Smooth muscle cell (in vitro differentiated cells): ENCODE measurements at regions not wholly inside any gene's neighbourhood (a gene's known extent, or its start where the extent isn't known, plus 50 kb on each side); places are given as distances from the start of the nearest gene placed in this dataset.
"Not testable (repeated sequence)": the region's sequence is repeated elsewhere in the genome, so short reads cannot be mapped to it uniquely, and the experiment has no call there.

Source experiments
- DNase-seq: peaks from one replicate; lab custom pipeline; 2025; ENCODE audit not compliant: unreplicated experiment; lab: John Stamatoyannopoulos, UW
- H2AFZ ChIP-seq: fragments of 200-600 bp; sonication (generic); 2 replicates; pipeline ENCODE4 v1.6.0; 2016; ENCODE audit warnings: antibody characterized with exemption, low read depth, mild to moderate bottlenecking
- H3F3A ChIP-seq: fragments of 200-600 bp; sonication (generic); 2 replicates; pipeline ENCODE4 v1.6.0; 2017; ENCODE audit warnings: antibody characterized with exemption, low read depth
- H3K27ac ChIP-seq: fragments of 200-600 bp; sonication (generic); 2 replicates; pipeline ENCODE4 v1.5.1; 2016; ENCODE audit warnings: low read depth, mild to moderate bottlenecking
- H3K27me3 ChIP-seq: fragments of 200-600 bp; sonication (generic); 2 replicates; pipeline ENCODE4 v1.6.1; 2016; ENCODE audit warnings: low read depth, mild to moderate bottlenecking
- H3K36me3 ChIP-seq: fragments of 200-600 bp; sonication (generic); 2 replicates; pipeline ENCODE4 v1.5.1; 2016; ENCODE audit warnings: low read depth
- H3K4me1 ChIP-seq: fragments of 200-600 bp; sonication (generic); 2 replicates; pipeline ENCODE4 v1.5.1; 2016; ENCODE audit warnings: low read depth
- H3K4me2 ChIP-seq: fragments of 200-600 bp; sonication (generic); 2 replicates; pipeline ENCODE4 v1.6.0; 2016; ENCODE audit warnings: mild to moderate bottlenecking
- H3K4me3 ChIP-seq: fragments of 200-600 bp; sonication (generic); 2 replicates; pipeline ENCODE4 v1.5.1; 2016; ENCODE audit warnings: mild to moderate bottlenecking
- H3K79me2 ChIP-seq: fragments of 200-600 bp; sonication (generic); 2 replicates; pipeline ENCODE4 v1.6.0; 2016; ENCODE audit warnings: low read depth, mild to moderate bottlenecking
- H3K9ac ChIP-seq: fragments of 200-600 bp; sonication (generic); 2 replicates; pipeline ENCODE4 v1.6.0; 2016; ENCODE audit warnings: low read depth
- H3K9me3 ChIP-seq: fragments of 200-600 bp; sonication (generic); replicated peaks from 2 replicates; pipeline ENCODE4 v1.5.1; 2016; ENCODE audit warnings: low read depth
- H4K20me1 ChIP-seq: fragments of 200-600 bp; sonication (generic); 2 replicates; pipeline ENCODE4 v1.6.0; 2016; ENCODE audit warnings: low read depth
- WGBS: methylation state at CpG from one replicate; pipeline ENCODE4 v1.1.7; 2016; ENCODE audit warnings: low lambda C conversion rate; 5-methylcytosine and 5-hydroxymethylcytosine counted together
- TF ChIP-seq, protein P1 (sequence below): fragments of 200-600 bp; sonication (generic); IDR thresholded peaks from 2 replicates; pipeline ENCODE4 v1.5.1; 2017; ENCODE audit warnings: borderline replicate concordance, mild to moderate bottlenecking, antibody characterized with exemption; ENCODE audit not compliant: insufficient read depth, poor library complexity, severe bottlenecking

- not testable (repeated sequence) for H3K4me2 ChIP-seq, H3K79me2 ChIP-seq, H3K27ac ChIP-seq, H3K27me3 ChIP-seq, H3F3A ChIP-seq, H3K4me3 ChIP-seq, H2AFZ ChIP-seq, DNase-seq, H3K4me1 ChIP-seq, H3K36me3 ChIP-seq, H4K20me1 ChIP-seq, H3K9ac ChIP-seq, H3K9me3 ChIP-seq
- WGBS: 100% methylated on average over 3 of the region's 3 CpGs
Measured at GRCh38 chr1:224019866-224020265, 94.0 kb upstream of the FBXO28 start.

GRCh38 chr1:224015782-224016181 is 98.1 kb upstream of the FBXO28 start:
- not testable (repeated sequence) for H3K27me3 ChIP-seq, H3K9me3 ChIP-seq, H4K20me1 ChIP-seq, DNase-seq, H3F3A ChIP-seq, H3K27ac ChIP-seq, H3K4me3 ChIP-seq, H3K9ac ChIP-seq, H3K36me3 ChIP-seq, H3K79me2 ChIP-seq, H3K4me1 ChIP-seq, H2AFZ ChIP-seq, H3K4me2 ChIP-seq
- 94% methylated on average over 8 of the region's 8 CpGs for WGBS

DNA sequence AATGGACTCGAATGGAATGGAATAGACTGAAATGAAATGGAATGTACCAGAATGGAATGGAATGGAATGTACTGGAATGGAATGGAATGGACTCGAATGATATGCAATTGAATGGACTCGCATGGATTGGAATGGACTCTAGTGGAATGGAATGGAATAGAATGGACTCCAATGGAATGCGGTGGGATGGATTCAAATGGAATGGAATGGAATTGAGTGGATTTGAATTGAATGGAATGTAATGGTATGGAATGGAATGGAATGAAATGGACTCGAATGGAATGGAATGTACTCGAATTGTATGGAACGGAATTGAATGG is 99.6 kb upstream of the FBXO28 start:
- Histone ChIP-seq H3K9me3 (peaks cover 5% of the 10 kb centered on the region), H3K79me2 (no peaks in the 10 kb centered on the region)

GRCh38 chr1:224013626-224014329 is 100.1 kb upstream of the FBXO28 start:
- 79% methylated on average over 28 of the region's 28 CpGs for WGBS
- not testable (repeated sequence) for H3K9ac ChIP-seq, H2AFZ ChIP-seq, DNase-seq, H3K79me2 ChIP-seq, H3K4me3 ChIP-seq, H3K4me2 ChIP-seq, H3K27me3 ChIP-seq, H3K9me3 ChIP-seq, H3F3A ChIP-seq, H3K27ac ChIP-seq, H3K4me1 ChIP-seq, H3K36me3 ChIP-seq, H4K20me1 ChIP-seq

More for the DNA sequence above, 99.6 kb upstream of the FBXO28 start:
- no peaks in the 10 kb centered on the region for H3K27me3 ChIP-seq
- H4K20me1 ChIP-seq: no peaks in the 10 kb centered on the region
- no peaks in the 10 kb centered on the region for H3F3A ChIP-seq
- H2AFZ ChIP-seq: no peak overlapping the region
- H3K4me3 ChIP-seq: no peak overlapping the region
- no peak overlapping the region for H3K4me2 ChIP-seq
- no peak overlapping the region for H3K27ac ChIP-seq
- no peaks in the 10 kb centered on the region for H3K36me3 ChIP-seq
- 80% methylated on average over 7 of the region's 7 CpGs for WGBS
- no peaks in the 10 kb centered on the region for H3K4me1 ChIP-seq
- TF ChIP-seq, protein P1, sequence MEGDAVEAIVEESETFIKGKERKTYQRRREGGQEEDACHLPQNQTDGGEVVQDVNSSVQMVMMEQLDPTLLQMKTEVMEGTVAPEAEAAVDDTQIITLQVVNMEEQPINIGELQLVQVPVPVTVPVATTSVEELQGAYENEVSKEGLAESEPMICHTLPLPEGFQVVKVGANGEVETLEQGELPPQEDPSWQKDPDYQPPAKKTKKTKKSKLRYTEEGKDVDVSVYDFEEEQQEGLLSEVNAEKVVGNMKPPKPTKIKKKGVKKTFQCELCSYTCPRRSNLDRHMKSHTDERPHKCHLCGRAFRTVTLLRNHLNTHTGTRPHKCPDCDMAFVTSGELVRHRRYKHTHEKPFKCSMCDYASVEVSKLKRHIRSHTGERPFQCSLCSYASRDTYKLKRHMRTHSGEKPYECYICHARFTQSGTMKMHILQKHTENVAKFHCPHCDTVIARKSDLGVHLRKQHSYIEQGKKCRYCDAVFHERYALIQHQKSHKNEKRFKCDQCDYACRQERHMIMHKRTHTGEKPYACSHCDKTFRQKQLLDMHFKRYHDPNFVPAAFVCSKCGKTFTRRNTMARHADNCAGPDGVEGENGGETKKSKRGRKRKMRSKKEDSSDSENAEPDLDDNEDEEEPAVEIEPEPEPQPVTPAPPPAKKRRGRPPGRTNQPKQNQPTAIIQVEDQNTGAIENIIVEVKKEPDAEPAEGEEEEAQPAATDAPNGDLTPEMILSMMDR: no peak
- no peak for DNase-seq
- H3K9ac ChIP-seq: no peak overlapping the region

GRCh38 chr1:224012807-224013434 is 101.0 kb upstream of the FBXO28 start:
- H3K4me2 ChIP-seq, H4K20me1 ChIP-seq, H3K27me3 ChIP-seq, H3K27ac ChIP-seq, H2AFZ ChIP-seq, H3K9me3 ChIP-seq, H3K36me3 ChIP-seq, H3K79me2 ChIP-seq, H3F3A ChIP-seq, H3K9ac ChIP-seq, H3K4me3 ChIP-seq, H3K4me1 ChIP-seq, DNase-seq: not testable (repeated sequence)
- 86% methylated on average over 19 of the region's 19 CpGs for WGBS

GRCh38 chr1:224012162-224012561 is 101.7 kb upstream of the FBXO28 start:
- WGBS: 72% methylated on average over 15 of the region's 15 CpGs
- not testable (repeated sequence) for H3K27ac ChIP-seq, H3K36me3 ChIP-seq, H3F3A ChIP-seq, H3K4me3 ChIP-seq, H3K9ac ChIP-seq, H3K27me3 ChIP-seq, DNase-seq, H3K4me1 ChIP-seq, H2AFZ ChIP-seq, H3K4me2 ChIP-seq, H3K79me2 ChIP-seq, H3K9me3 ChIP-seq, H4K20me1 ChIP-seq

- H4K20me1 ChIP-seq, H3K27ac ChIP-seq, H3K27me3 ChIP-seq, H2AFZ ChIP-seq, H3K4me2 ChIP-seq, H3K4me3 ChIP-seq, H3F3A ChIP-seq, H3K79me2 ChIP-seq, DNase-seq, H3K9me3 ChIP-seq, H3K4me1 ChIP-seq, H3K9ac ChIP-seq: not testable (repeated sequence)
- 78% methylated on average over 7 of the region's 7 CpGs for WGBS
- peaks cover 12% of the 10 kb centered on the region for H3K36me3 ChIP-seq
Measured at GRCh38 chr1:224011751-224012150, 102.2 kb upstream of the FBXO28 start.

DNA sequence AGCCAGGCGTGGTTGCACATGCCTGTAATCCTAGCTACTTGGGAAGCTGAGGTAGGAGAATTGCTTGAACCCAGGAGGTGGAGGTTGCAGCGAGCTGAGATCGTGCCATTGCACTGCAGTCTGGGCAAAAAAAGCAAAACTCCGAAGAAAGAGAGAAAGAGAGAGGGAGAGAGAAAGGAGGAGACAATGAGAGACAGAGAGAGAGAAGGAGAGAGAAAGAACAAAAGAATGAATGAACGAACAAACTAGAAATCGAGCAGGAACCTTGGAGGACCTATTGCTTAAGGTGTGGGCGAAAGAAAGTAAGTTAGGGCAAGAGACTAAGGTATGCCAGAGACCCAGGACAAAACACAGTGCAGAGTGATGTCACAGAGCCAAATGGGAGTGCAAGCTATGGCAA is 102.8 kb upstream of the FBXO28 start:
- H3K79me2 ChIP-seq, H4K20me1 ChIP-seq, H3K4me3 ChIP-seq, H3K4me2 ChIP-seq, H3K9ac ChIP-seq, H3K27ac ChIP-seq, DNase-seq, H3K9me3 ChIP-seq, H3F3A ChIP-seq, H3K4me1 ChIP-seq, H3K27me3 ChIP-seq, H2AFZ ChIP-seq: not testable (repeated sequence)
- peaks cover 12% of the 10 kb centered on the region for H3K36me3 ChIP-seq
- WGBS: 99% methylated on average over 7 of the region's 7 CpGs
